GM12878 (cell line): ENCODE measurements at regions not wholly inside any gene's neighbourhood (a gene's known extent, or its start where the extent isn't known, plus 50 kb on each side); places are given as distances from the start of the nearest gene placed in this dataset.

Experiments used
- ATAC-seq: fragments of 200-7000 bp; cut with Tn5 transposase; 3 replicates; pipeline ENCODE4 v1.9.1; 2020; ENCODE audit warnings: mild to moderate bottlenecking, moderate library complexity
- BruUV-seq: library from RNA; stranded (reverse); fragments of 400-500 nt; replicated peaks from 2 replicates; lab custom pipeline; 2021; lab: Mats Ljungman, UMichigan
- CTCF ChIA-PET: fragments of 300-600 bp; sonication (Branson Sonifier 250); formaldehyde crosslinking; extraction: SDS; loops from one replicate; lab custom pipeline; 2021; ENCODE audit warnings: inconsistent platforms; lab: Yijun Ruan, JAX
- POLR2A ChIA-PET: fragments of 350-600 bp; formaldehyde crosslinking; extraction: SDS; loops from one replicate; lab custom pipeline; 2021; ENCODE audit warnings: inconsistent platforms; lab: Charles Lee
- RAD21 ChIA-PET: fragments of 300-600 bp; sonication (Branson Sonifier 250); formaldehyde crosslinking; loops from one replicate; lab custom pipeline; 2023; ENCODE audit warnings: antibody characterized with exemption; ENCODE audit not compliant: unreplicated experiment; lab: Charles Lee
- SMC1A ChIA-PET: fragments of 300-600 bp; sonication (Branson Sonifier 250); formaldehyde crosslinking; loops from one replicate; lab custom pipeline; 2023; ENCODE audit not compliant: unreplicated experiment, uncharacterized antibody; lab: Charles Lee
- DNase-seq: peaks from one replicate; pipeline ENCODE4 v3.0.0-alpha.2; 2011; ENCODE audit warnings: low read depth, low spot score
- FAIRE-seq: peaks from 3 replicates; lab custom pipeline; 2011; peaks lifted over from hg19 to GRCh38; lab: Jason Lieb, UNC
- H2AFZ ChIP-seq: 2 replicates; pipeline ENCODE4 v1.6.0; 2011; ENCODE audit warnings: low read depth, low read length, control low read depth; ENCODE audit not compliant: control insufficient read depth
- H3K27ac ChIP-seq: 2 replicates; pipeline ENCODE4 v1.5.1; 2011; ENCODE audit warnings: control low read depth; ENCODE audit not compliant: control insufficient read depth, insufficient read depth
- H3K27me3 ChIP-seq, 2 experiments: replicated peaks in 1 of 2; 2 replicates each; pipeline versions ENCODE4 v1.6.0 to v1.6.1; 2011; ENCODE audit warnings: low read length in 1 of 2; ENCODE audit not compliant: control insufficient read depth in 2 of 2, insufficient read depth in 2 of 2
- H3K36me3 ChIP-seq, 2 experiments: 2 replicates each; pipeline ENCODE4 v1.5.1; 2011; ENCODE audit warnings: low read length in 1 of 2; ENCODE audit not compliant: control insufficient read depth in 2 of 2, insufficient read depth in 2 of 2
- H3K4me1 ChIP-seq: 2 replicates; pipeline ENCODE4 v1.6.1; 2011; ENCODE audit warnings: mild to moderate bottlenecking, low read length, moderate library complexity, mixed read lengths; ENCODE audit not compliant: control insufficient read depth, insufficient read depth
- H3K4me2 ChIP-seq: 2 replicates; pipeline ENCODE4 v1.6.0; 2011; ENCODE audit warnings: control low read depth; ENCODE audit not compliant: control insufficient read depth, insufficient read depth
- H3K4me3 ChIP-seq: fragments of 200-600 bp; sonication (generic); 2 replicates; pipeline ENCODE4 v1.5.1; 2016
- H3K79me2 ChIP-seq: 2 replicates; pipeline ENCODE4 v1.6.0; 2011; ENCODE audit warnings: low read length; ENCODE audit not compliant: control insufficient read depth, insufficient read depth
- H3K9ac ChIP-seq: 2 replicates; pipeline ENCODE4 v1.8.0; 2011; ENCODE audit warnings: low read length, control low read depth, mixed read lengths; ENCODE audit not compliant: control insufficient read depth, insufficient read depth
- H3K9me3 ChIP-seq: replicated peaks from 3 replicates; pipeline ENCODE4 v1.5.1; 2011; ENCODE audit warnings: mild to moderate bottlenecking, low read length; ENCODE audit not compliant: control insufficient read depth, insufficient read depth
- H4K20me1 ChIP-seq: 2 replicates; pipeline ENCODE4 v1.6.0; 2011; ENCODE audit not compliant: control insufficient read depth, insufficient read depth
- BACH1 ChIP-seq: fragments of 450-650 bp; IDR thresholded peaks from 2 replicates; pipeline ENCODE4 v1.6.1; 2017; ENCODE audit warnings: mild to moderate bottlenecking, borderline replicate concordance
- BRCA1 ChIP-seq: IDR thresholded peaks from 2 replicates; pipeline ENCODE4 v1.6.1; 2011; ENCODE audit warnings: low read depth, low read length, improper control_type of control experiment
- CREM ChIP-seq: IDR thresholded peaks from 2 replicates; pipeline ENCODE4 v1.6.1; 2014; ENCODE audit warnings: antibody characterized with exemption, low read depth
- DPF2 ChIP-seq: fragments of 450-650 bp; IDR thresholded peaks from 2 replicates; pipeline ENCODE4 v1.6.1; 2017; ENCODE audit warnings: mild to moderate bottlenecking
- JUNB ChIP-seq: IDR thresholded peaks from 2 replicates; pipeline ENCODE4 v1.6.1; 2016; ENCODE audit warnings: antibody characterized with exemption, mild to moderate bottlenecking
- MYB ChIP-seq: fragments of 150-350 bp; IDR thresholded peaks from 2 replicates; pipeline ENCODE4 v1.6.1; 2014; ENCODE audit warnings: mild to moderate bottlenecking, low read depth, low read length, borderline replicate concordance
- PAX8 ChIP-seq: fragments of 450-650 bp; IDR thresholded peaks from 2 replicates; pipeline ENCODE4 v1.6.1; 2017; ENCODE audit warnings: mild to moderate bottlenecking, moderate library complexity
- POLR2AphosphoS5 ChIP-seq: IDR thresholded peaks from 2 replicates; pipeline ENCODE4 v1.6.1; 2011; ENCODE audit warnings: mild to moderate bottlenecking, low read length, inconsistent platforms
- SUPT20H ChIP-seq: IDR thresholded peaks from 2 replicates; pipeline ENCODE4 v1.6.1; 2011; ENCODE audit warnings: low read depth, mild to moderate bottlenecking, low read length, moderate library complexity, borderline replicate concordance; ENCODE audit not compliant: control insufficient read depth
- TAF1 ChIP-seq: IDR thresholded peaks from 2 replicates; pipeline ENCODE4 v1.6.1; 2011; ENCODE audit warnings: mild to moderate bottlenecking, low read depth, low read length, borderline replicate concordance
- YY1 ChIP-seq: IDR thresholded peaks from 2 replicates; pipeline ENCODE4 v1.6.1; 2011; ENCODE audit warnings: low read depth, mild to moderate bottlenecking, low read length
- ZZZ3 ChIP-seq: IDR thresholded peaks from 2 replicates; pipeline ENCODE4 v1.6.1; 2011; ENCODE audit warnings: low read depth; ENCODE audit not compliant: control insufficient read depth, insufficient read length
- WGBS: methylation state at CpG from one replicate; pipeline ENCODE4 v1.1.6; 2016; ENCODE audit warnings: low lambda C conversion rate; ENCODE audit not compliant: insufficient replicate concordance, insufficient coverage; ENCODE audit errors: missing lambda C conversion rate; 5-methylcytosine and 5-hydroxymethylcytosine counted together
- in situ Hi-C: fragments of 300-500 bp; cut with MboI; formaldehyde crosslinking; loops from 9 replicates; pipeline ENCODE4 v1.14.3; 2018; ENCODE audit warnings: mixed read lengths
- intact Hi-C: fragments of 100-400 bp; cut with micrococcal nuclease; formaldehyde crosslinking; loops from one replicate; pipeline ENCODE4 v1.14.2; 2022; ENCODE audit not compliant: unreplicated experiment
- TF ChIP-seq, protein P1 (sequence below): fragments of 450-650 bp; IDR thresholded peaks from 2 replicates; pipeline ENCODE4 v1.6.1; 2017; ENCODE audit warnings: mild to moderate bottlenecking, moderate library complexity
- TF ChIP-seq, protein P2 (sequence below): fragments of 450-650 bp; IDR thresholded peaks from 2 replicates; pipeline ENCODE4 v1.6.1; 2018; ENCODE audit warnings: mild to moderate bottlenecking, low read depth, moderate library complexity; ENCODE audit not compliant: partially characterized antibody
- TF ChIP-seq, protein P3 (sequence below): fragments of 150-350 bp; IDR thresholded peaks from 2 replicates; pipeline ENCODE4 v1.6.1; 2016; ENCODE audit warnings: low read depth, low read length
- TF ChIP-seq, protein P4 (sequence below): IDR thresholded peaks from 2 replicates; pipeline ENCODE4 v1.6.1; 2012; ENCODE audit warnings: low read depth, low read length, improper control_type of control experiment

DNA sequence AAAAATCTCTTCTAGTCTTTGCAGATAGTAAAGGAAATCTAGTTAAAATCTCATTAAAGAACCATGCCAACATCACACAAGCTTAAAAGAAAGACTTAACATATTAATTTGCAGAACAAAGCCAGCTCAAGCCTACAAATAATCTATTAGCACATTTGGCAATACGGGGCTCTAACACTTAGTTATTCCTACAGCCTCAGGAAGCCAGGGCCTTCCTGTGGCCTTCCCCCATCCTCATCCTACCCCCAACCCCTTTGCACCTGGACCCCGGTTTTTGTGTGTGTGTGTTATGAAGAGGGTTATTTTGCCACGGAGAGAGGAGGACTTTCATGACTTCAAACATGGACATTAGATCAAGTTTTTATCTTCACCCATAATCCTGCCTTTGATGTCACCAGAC is 64.6 kb downstream of the FOXB2 start:
- no peaks in the 10 kb centered on the region for H3K27me3 ChIP-seq
- no peaks in the 10 kb centered on the region for H4K20me1 ChIP-seq
- DNase-seq: no peak
- intact Hi-C loops (no loop called here), in situ Hi-C loops (no loop called here)
- no peaks in the 10 kb centered on the region for H3K9me3 ChIP-seq
- SMC1A ChIA-PET: no interaction called here
- ATAC-seq: no peak
- no peak overlapping the region for H3K4me2 ChIP-seq
- WGBS: 20% methylated on average over 3 of the region's 3 CpGs
- CTCF ChIA-PET: no interaction called here
- BruUV-seq: no TSS peak
- H3K4me3 ChIP-seq: no peak overlapping the region
- no peak overlapping the region for H3K9ac ChIP-seq
- H3K27ac ChIP-seq: no peak overlapping the region
- POLR2A ChIA-PET: no interaction called here
- no peak for FAIRE-seq
- no peaks in the 10 kb centered on the region for H3K4me1 ChIP-seq
- no peak overlapping the region for H2AFZ ChIP-seq
- H3K36me3 ChIP-seq: no peaks in the 10 kb centered on the region
- RAD21 ChIA-PET: no interaction called here
- no peaks in the 10 kb centered on the region for H3K79me2 ChIP-seq
- no peak for TF ChIP-seq YY1
- no peak for TF ChIP-seq DPF2
- TF ChIP-seq MYB: no peak
- TF ChIP-seq CREM: no peak
- no peak for TF ChIP-seq SUPT20H
- no peak for TF ChIP-seq ZZZ3
- no peak for TF ChIP-seq JUNB
- TF ChIP-seq, protein P1, sequence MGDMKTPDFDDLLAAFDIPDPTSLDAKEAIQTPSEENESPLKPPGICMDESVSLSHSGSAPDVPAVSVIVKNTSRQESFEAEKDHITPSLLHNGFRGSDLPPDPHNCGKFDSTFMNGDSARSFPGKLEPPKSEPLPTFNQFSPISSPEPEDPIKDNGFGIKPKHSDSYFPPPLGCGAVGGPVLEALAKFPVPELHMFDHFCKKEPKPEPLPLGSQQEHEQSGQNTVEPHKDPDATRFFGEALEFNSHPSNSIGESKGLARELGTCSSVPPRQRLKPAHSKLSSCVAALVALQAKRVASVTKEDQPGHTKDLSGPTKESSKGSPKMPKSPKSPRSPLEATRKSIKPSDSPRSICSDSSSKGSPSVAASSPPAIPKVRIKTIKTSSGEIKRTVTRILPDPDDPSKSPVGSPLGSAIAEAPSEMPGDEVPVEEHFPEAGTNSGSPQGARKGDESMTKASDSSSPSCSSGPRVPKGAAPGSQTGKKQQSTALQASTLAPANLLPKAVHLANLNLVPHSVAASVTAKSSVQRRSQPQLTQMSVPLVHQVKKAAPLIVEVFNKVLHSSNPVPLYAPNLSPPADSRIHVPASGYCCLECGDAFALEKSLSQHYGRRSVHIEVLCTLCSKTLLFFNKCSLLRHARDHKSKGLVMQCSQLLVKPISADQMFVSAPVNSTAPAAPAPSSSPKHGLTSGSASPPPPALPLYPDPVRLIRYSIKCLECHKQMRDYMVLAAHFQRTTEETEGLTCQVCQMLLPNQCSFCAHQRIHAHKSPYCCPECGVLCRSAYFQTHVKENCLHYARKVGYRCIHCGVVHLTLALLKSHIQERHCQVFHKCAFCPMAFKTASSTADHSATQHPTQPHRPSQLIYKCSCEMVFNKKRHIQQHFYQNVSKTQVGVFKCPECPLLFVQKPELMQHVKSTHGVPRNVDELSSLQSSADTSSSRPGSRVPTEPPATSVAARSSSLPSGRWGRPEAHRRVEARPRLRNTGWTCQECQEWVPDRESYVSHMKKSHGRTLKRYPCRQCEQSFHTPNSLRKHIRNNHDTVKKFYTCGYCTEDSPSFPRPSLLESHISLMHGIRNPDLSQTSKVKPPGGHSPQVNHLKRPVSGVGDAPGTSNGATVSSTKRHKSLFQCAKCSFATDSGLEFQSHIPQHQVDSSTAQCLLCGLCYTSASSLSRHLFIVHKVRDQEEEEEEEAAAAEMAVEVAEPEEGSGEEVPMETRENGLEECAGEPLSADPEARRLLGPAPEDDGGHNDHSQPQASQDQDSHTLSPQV: no peak
- no peak for TF ChIP-seq BRCA1
- TF ChIP-seq TAF1: no peak
- no peak for TF ChIP-seq BACH1
- TF ChIP-seq, protein P2, sequence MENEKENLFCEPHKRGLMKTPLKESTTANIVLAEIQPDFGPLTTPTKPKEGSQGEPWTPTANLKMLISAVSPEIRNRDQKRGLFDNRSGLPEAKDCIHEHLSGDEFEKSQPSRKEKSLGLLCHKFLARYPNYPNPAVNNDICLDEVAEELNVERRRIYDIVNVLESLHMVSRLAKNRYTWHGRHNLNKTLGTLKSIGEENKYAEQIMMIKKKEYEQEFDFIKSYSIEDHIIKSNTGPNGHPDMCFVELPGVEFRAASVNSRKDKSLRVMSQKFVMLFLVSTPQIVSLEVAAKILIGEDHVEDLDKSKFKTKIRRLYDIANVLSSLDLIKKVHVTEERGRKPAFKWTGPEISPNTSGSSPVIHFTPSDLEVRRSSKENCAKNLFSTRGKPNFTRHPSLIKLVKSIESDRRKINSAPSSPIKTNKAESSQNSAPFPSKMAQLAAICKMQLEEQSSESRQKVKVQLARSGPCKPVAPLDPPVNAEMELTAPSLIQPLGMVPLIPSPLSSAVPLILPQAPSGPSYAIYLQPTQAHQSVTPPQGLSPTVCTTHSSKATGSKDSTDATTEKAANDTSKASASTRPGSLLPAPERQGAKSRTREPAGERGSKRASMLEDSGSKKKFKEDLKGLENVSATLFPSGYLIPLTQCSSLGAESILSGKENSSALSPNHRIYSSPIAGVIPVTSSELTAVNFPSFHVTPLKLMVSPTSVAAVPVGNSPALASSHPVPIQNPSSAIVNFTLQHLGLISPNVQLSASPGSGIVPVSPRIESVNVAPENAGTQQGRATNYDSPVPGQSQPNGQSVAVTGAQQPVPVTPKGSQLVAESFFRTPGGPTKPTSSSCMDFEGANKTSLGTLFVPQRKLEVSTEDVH: no peak
- TF ChIP-seq PAX8: no peak
- no peak for TF ChIP-seq POLR2AphosphoS5
- TF ChIP-seq, protein P3, sequence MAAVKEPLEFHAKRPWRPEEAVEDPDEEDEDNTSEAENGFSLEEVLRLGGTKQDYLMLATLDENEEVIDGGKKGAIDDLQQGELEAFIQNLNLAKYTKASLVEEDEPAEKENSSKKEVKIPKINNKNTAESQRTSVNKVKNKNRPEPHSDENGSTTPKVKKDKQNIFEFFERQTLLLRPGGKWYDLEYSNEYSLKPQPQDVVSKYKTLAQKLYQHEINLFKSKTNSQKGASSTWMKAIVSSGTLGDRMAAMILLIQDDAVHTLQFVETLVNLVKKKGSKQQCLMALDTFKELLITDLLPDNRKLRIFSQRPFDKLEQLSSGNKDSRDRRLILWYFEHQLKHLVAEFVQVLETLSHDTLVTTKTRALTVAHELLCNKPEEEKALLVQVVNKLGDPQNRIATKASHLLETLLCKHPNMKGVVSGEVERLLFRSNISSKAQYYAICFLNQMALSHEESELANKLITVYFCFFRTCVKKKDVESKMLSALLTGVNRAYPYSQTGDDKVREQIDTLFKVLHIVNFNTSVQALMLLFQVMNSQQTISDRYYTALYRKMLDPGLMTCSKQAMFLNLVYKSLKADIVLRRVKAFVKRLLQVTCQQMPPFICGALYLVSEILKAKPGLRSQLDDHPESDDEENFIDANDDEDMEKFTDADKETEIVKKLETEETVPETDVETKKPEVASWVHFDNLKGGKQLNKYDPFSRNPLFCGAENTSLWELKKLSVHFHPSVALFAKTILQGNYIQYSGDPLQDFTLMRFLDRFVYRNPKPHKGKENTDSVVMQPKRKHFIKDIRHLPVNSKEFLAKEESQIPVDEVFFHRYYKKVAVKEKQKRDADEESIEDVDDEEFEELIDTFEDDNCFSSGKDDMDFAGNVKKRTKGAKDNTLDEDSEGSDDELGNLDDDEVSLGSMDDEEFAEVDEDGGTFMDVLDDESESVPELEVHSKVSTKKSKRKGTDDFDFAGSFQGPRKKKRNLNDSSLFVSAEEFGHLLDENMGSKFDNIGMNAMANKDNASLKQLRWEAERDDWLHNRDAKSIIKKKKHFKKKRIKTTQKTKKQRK: no peak
- TF ChIP-seq, protein P4, sequence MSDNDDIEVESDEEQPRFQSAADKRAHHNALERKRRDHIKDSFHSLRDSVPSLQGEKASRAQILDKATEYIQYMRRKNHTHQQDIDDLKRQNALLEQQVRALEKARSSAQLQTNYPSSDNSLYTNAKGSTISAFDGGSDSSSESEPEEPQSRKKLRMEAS: no peak
